Body of pancreas (tissue), 4 donors: ENCODE measurements at regions not wholly inside any gene's neighbourhood (a gene's known extent, or its start where the extent isn't known, plus 50 kb on each side); places are given as distances from the start of the nearest gene placed in this dataset.

Source experiments
- ATAC-seq: fragments of 150-250 bp; one replicate; pipeline ENCODE4 v1.9.1; 2016
- DNase-seq, 4 donors: peaks; one replicate each; pipeline ENCODE4 v3.0.0-alpha.2; 2019
- H3K27ac ChIP-seq, 4 donors: fragments of 200-600 bp; sonication (generic); 1 replicate in 3 of 4; 2 replicates in 1 of 4; pipeline versions ENCODE4 v1.5.1 to v1.6.1; 2016 to 2019; ENCODE audit warnings: mild to moderate bottlenecking in 1 of 4, mixed read lengths in 1 of 4, moderate library complexity in 1 of 4
- H3K27me3 ChIP-seq, 2 donors: fragments of 200-600 bp; sonication (generic); one replicate each; pipeline ENCODE4 v1.6.0; 2016; ENCODE audit warnings: mild to moderate bottlenecking in 1 of 2
- H3K36me3 ChIP-seq, 2 donors: fragments of 200-600 bp; sonication (generic); replicated peaks in 1 of 2; 2 replicates each; pipeline ENCODE4 v1.5.1; 2016; ENCODE audit warnings: low read depth in 2 of 2; ENCODE audit not compliant: insufficient read depth in 1 of 2
- H3K4me1 ChIP-seq: fragments of 200-600 bp; sonication (generic); one replicate; pipeline ENCODE4 v1.6.0; 2016
- H3K4me3 ChIP-seq, 2 donors: fragments of 200-600 bp; sonication (generic); 1 replicate in 1 of 2; 2 replicates in 1 of 2; pipeline ENCODE4 v1.5.1; 2016 to 2019
- H3K9me3 ChIP-seq, 3 donors: fragments of 200-600 bp; sonication (generic); 1 replicate in 2 of 3; 2 replicates in 1 of 3; pipeline ENCODE4 v1.5.1; 2016
- POLR2A ChIP-seq, 3 donors: fragments of 450-650 bp; IDR thresholded peaks; one replicate each; pipeline ENCODE4 v1.6.1; 2016; ENCODE audit warnings: antibody characterized with exemption in 3 of 3, mild to moderate bottlenecking in 2 of 3
- WGBS, 2 donors: methylation state at CpG; one replicate each; pipeline ENCODE4 v1.1.5; 2017; 5-methylcytosine and 5-hydroxymethylcytosine counted together
- intact Hi-C: fragments of 100-400 bp; cut with DNase I; formaldehyde crosslinking; loops from one replicate; pipeline ENCODE4 v1.15.1; 2023
- TF ChIP-seq, protein P1 (sequence below), 7 experiments: fragments of 450-650 bp in 4 of 7; fragments of 200-600 bp in 3 of 7; sonication (generic) in 3 of 7; IDR thresholded peaks; one replicate each; pipeline ENCODE4 v1.5.1; 2016 to 2019; ENCODE audit warnings: antibody characterized with exemption in 7 of 7

GRCh38 chr6:25042536-25042935 is 106.8 kb upstream of the RIPOR2 start:
- intact Hi-C loops: no loop called here
- no peak for DNase-seq
- Histone ChIP-seq H3K9me3 (no peaks in the 10 kb centered on the region), H3K4me3 (no peak overlapping the region), H3K27me3 (no peaks in the 10 kb centered on the region), H3K36me3 (no peaks in the 10 kb centered on the region), H3K27ac (no peak overlapping the region), H3K4me1 (no peaks in the 10 kb centered on the region)
- 72 to 81% methylated on average over 5 of the region's 5 CpGs for WGBS, 2 donors
- no peak for ATAC-seq
- no peak for TF ChIP-seq POLR2A (IDR thresholded peaks at IDR 0.05)
- TF ChIP-seq, protein P1, sequence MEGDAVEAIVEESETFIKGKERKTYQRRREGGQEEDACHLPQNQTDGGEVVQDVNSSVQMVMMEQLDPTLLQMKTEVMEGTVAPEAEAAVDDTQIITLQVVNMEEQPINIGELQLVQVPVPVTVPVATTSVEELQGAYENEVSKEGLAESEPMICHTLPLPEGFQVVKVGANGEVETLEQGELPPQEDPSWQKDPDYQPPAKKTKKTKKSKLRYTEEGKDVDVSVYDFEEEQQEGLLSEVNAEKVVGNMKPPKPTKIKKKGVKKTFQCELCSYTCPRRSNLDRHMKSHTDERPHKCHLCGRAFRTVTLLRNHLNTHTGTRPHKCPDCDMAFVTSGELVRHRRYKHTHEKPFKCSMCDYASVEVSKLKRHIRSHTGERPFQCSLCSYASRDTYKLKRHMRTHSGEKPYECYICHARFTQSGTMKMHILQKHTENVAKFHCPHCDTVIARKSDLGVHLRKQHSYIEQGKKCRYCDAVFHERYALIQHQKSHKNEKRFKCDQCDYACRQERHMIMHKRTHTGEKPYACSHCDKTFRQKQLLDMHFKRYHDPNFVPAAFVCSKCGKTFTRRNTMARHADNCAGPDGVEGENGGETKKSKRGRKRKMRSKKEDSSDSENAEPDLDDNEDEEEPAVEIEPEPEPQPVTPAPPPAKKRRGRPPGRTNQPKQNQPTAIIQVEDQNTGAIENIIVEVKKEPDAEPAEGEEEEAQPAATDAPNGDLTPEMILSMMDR (IDR thresholded peaks at IDR 0.05): no peak

DNA sequence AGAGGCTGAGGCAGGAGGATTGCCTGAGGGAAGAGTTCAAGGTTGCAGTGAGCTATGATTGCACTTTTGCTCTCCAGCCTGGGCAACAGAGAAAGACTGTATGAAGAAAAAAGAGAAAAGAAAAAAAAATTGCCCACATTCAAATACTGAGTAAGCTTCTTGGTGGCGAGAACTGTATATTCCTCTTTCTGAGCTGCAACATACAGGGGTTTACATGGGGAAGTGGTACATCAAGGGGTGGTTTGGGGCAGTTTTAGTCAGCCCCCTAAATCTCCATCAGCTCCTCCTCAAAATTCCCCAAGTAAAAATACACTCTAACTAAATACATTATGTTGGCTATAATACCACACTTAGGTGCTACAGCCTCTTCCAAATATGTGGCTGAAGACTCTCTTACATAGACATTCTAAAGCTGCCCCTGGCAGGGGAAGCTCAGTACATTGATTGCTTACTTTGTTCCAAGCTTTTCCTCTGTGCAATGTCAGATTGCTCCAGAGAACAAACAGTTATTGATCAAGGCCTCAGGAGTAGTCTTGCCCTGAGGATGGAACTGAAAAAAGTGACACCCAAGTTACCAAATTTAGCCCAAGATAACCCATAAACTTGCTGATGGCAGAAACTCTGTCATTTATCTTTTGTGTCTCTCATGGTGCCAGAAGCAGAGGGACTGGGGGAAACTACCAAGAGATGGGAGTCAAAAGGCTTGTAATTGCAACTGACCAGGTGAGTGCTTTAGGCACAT is 107.4 kb upstream of the RIPOR2 start:
- 78 to 89% methylated on average over 1 of the region's 1 CpG for WGBS, 2 donors
- H3K27ac ChIP-seq: no peak overlapping the region

GRCh38 chr6:25043892-25044291 is 108.1 kb upstream of the RIPOR2 start:
- no peaks in the 10 kb centered on the region for H3K9me3 ChIP-seq
- 71 to 80% methylated on average over 2 of the region's 2 CpGs for WGBS, 2 donors
- H3K36me3 ChIP-seq: no peaks in the 10 kb centered on the region
- TF ChIP-seq, protein P1 (IDR thresholded peaks at IDR 0.05): no peak
- no peak for TF ChIP-seq POLR2A (IDR thresholded peaks at IDR 0.05)
- no peak overlapping the region for H3K27ac ChIP-seq
- H3K4me3 ChIP-seq: no peak overlapping the region
- intact Hi-C loops: no loop called here
- ATAC-seq (no peak), DNase-seq (no peak)
- no peaks in the 10 kb centered on the region for H3K27me3 ChIP-seq
- no peaks in the 10 kb centered on the region for H3K4me1 ChIP-seq

More for the DNA sequence above, 107.4 kb upstream of the RIPOR2 start:
- Histone ChIP-seq H3K4me1 (no peaks in the 10 kb centered on the region), H3K27me3 (no peaks in the 10 kb centered on the region), H3K9me3 (no peaks in the 10 kb centered on the region), H3K36me3 (no peaks in the 10 kb centered on the region), H3K4me3 (no peak overlapping the region)
- intact Hi-C loops: no loop called here
- DNase-seq: no peak
- no peak for ATAC-seq
- TF ChIP-seq, protein P1 (IDR thresholded peaks at IDR 0.05): no peak

GRCh38 chr6:25046942-25047341 is 111.2 kb upstream of the RIPOR2 start:
- ATAC-seq (no peak), DNase-seq (no peak)
- no peak overlapping the region for H3K4me3 ChIP-seq
- no peak overlapping the region for H3K27ac ChIP-seq
- no peak for TF ChIP-seq POLR2A (IDR thresholded peaks at IDR 0.05)
- TF ChIP-seq, protein P1 (IDR thresholded peaks at IDR 0.05): no peak
- 76 to 85% methylated on average over 2 of the region's 2 CpGs for WGBS, 2 donors
- intact Hi-C loops: no loop called here
- peaks cover 12% of the 10 kb centered on the region for H3K4me1 ChIP-seq
- no peaks in the 10 kb centered on the region for H3K9me3 ChIP-seq
- no peaks in the 10 kb centered on the region for H3K36me3 ChIP-seq
- no peaks in the 10 kb centered on the region for H3K27me3 ChIP-seq

GRCh38 chr6:25050356-25050755 is 114.6 kb upstream of the RIPOR2 start:
- H3K36me3 ChIP-seq: no peaks in the 10 kb centered on the region
- no peak for DNase-seq
- intact Hi-C loops: no loop called here
- no peaks in the 10 kb centered on the region for H3K9me3 ChIP-seq
- H3K27ac ChIP-seq: no peak overlapping the region
- ATAC-seq: no peak
- H3K27me3 ChIP-seq: no peaks in the 10 kb centered on the region
- WGBS, 2 donors: 36 to 62% methylated on average over 6 of the region's 6 CpGs
- peaks cover 12% of the 10 kb centered on the region for H3K4me1 ChIP-seq
- no peak for TF ChIP-seq POLR2A (IDR thresholded peaks at IDR 0.05)
- TF ChIP-seq, protein P1 (IDR thresholded peaks at IDR 0.05): no peak
- H3K4me3 ChIP-seq: no peak overlapping the region
